ENCODE measurements at regions not wholly inside any gene's neighbourhood (a gene's known extent, or its start where the extent isn't known, plus 50 kb on each side); places are given as distances from the start of the nearest gene placed in this dataset.

GRCh38 chr11:105227363-105227762 lies 87.8 kb upstream of the CARD18 start:
- no peak for DNase-seq

- DNase-seq = no peak
Observed at GRCh38 chr11:105226766-105227165, 87.2 kb upstream of the CARD18 start.

GRCh38 chr11:105226091-105226490 lies 86.5 kb upstream of the CARD18 start:
- DNase-seq = no peak

- no peak for DNase-seq
Observed at GRCh38 chr11:105224482-105225253, 85.1 kb upstream of the CARD18 start.

- DNase-seq = no peak
Observed at GRCh38 chr11:105220121-105220520, 80.6 kb upstream of the CARD18 start.

- no peak for DNase-seq
Observed at GRCh38 chr11:105219670-105220069, 80.1 kb upstream of the CARD18 start.

GRCh38 chr11:105219269-105219668 lies 79.7 kb upstream of the CARD18 start:
- no peak for DNase-seq

GRCh38 chr11:105215528-105215927 lies 76.0 kb upstream of the CARD18 start:
- DNase-seq = no peak

GRCh38 chr11:105211806-105212554 lies 72.4 kb upstream of the CARD18 start:
- DNase-seq = no peak

GRCh38 chr11:105208019-105208418 lies 68.5 kb upstream of the CARD18 start:
- DNase-seq = no peak

GRCh38 chr11:105206633-105207032 lies 67.1 kb upstream of the CARD18 start:
- DNase-seq = no peak

GRCh38 chr11:105204636-105205035 lies 65.1 kb upstream of the CARD18 start:
- no peak for DNase-seq

- DNase-seq = no peak
Observed at GRCh38 chr11:105203569-105204240, 64.1 kb upstream of the CARD18 start.

- no peak for DNase-seq
Observed at GRCh38 chr11:105202844-105203548, 63.4 kb upstream of the CARD18 start.

GRCh38 chr11:105202422-105202821 lies 62.9 kb upstream of the CARD18 start:
- peak; percentile 44 for DNase-seq

GRCh38 chr11:105201166-105201565 lies 61.6 kb upstream of the CARD18 start:
- DNase-seq = no peak

- DNase-seq = no peak
Observed at GRCh38 chr11:105197071-105197815, 57.7 kb upstream of the CARD18 start.

GRCh38 chr11:105193260-105193659 lies 53.7 kb upstream of the CARD18 start:
- no peak for DNase-seq

- DNase-seq = no peak
Observed at GRCh38 chr11:105192115-105192514, 52.5 kb upstream of the CARD18 start.

- no peak for DNase-seq
Observed at GRCh38 chr11:105189581-105189980, 50.0 kb upstream of the CARD18 start.

Measured in NCI-H524 treated with DMSO at 0.1 percent for 48 hours (cell line).